GM19467 (cell line): ENCODE measurements at regions not wholly inside any gene's neighbourhood (a gene's known extent, or its start where the extent isn't known, plus 50 kb on each side); places are given as distances from the start of the nearest gene placed in this dataset.

Source experiments
- ATAC-seq: cut with Tn5 transposase; IDR thresholded peaks from one replicate; pipeline ENCODE4 v1.9.1; 2021; ENCODE audit warnings: mild to moderate bottlenecking, moderate library complexity; ENCODE audit not compliant: unreplicated experiment

- no peak for ATAC-seq
Observed at GRCh38 chrX:39911278-39911897, 186.4 kb downstream of the BCOR start.

- no peak for ATAC-seq
Observed at GRCh38 chrX:39912126-39912525, 185.6 kb downstream of the BCOR start.

- ATAC-seq: no peak
Observed at GRCh38 chrX:39915081-39915480, 182.7 kb downstream of the BCOR start.

- no peak for ATAC-seq
Observed at GRCh38 chrX:39915596-39915995, 182.2 kb downstream of the BCOR start.

- ATAC-seq: no peak
Observed at GRCh38 chrX:39921838-39922237, 175.9 kb downstream of the BCOR start.

- no peak for ATAC-seq
Observed at GRCh38 chrX:39922488-39922887, 175.3 kb downstream of the BCOR start.

- no peak for ATAC-seq
Observed at GRCh38 chrX:39922926-39923325, 174.8 kb downstream of the BCOR start.

- no peak for ATAC-seq
Observed at GRCh38 chrX:39927380-39927779, 170.4 kb downstream of the BCOR start.

GRCh38 chrX:39928704-39929378 lies 168.9 kb downstream of the BCOR start:
- ATAC-seq: no peak

- no peak for ATAC-seq
Observed at GRCh38 chrX:39929379-39930025, 168.3 kb downstream of the BCOR start.

- ATAC-seq: no peak
Observed at GRCh38 chrX:39930786-39931528, 166.8 kb downstream of the BCOR start.

- no peak for ATAC-seq
Observed at GRCh38 chrX:39931529-39932282, 166.1 kb downstream of the BCOR start.

- ATAC-seq: no peak
Observed at GRCh38 chrX:39935411-39936064, 162.2 kb downstream of the BCOR start.

- ATAC-seq: peak; percentile 77
Observed at GRCh38 chrX:39936886-39937770, 160.6 kb downstream of the BCOR start.

GRCh38 chrX:39938466-39938865 lies 159.3 kb downstream of the BCOR start:
- no peak for ATAC-seq

GRCh38 chrX:39939678-39940077 lies 158.1 kb downstream of the BCOR start:
- no peak for ATAC-seq

- ATAC-seq: no peak
Observed at GRCh38 chrX:39941332-39941920, 156.3 kb downstream of the BCOR start.

GRCh38 chrX:39944416-39944815 lies 153.3 kb downstream of the BCOR start:
- no peak for ATAC-seq

GRCh38 chrX:39945709-39946108 lies 152.0 kb downstream of the BCOR start:
- no peak for ATAC-seq
